ENCODE measurements at regions not wholly inside any gene's neighbourhood (a gene's known extent, or its start where the extent isn't known, plus 50 kb on each side); places are given as distances from the start of the nearest gene placed in this dataset.

DNA sequence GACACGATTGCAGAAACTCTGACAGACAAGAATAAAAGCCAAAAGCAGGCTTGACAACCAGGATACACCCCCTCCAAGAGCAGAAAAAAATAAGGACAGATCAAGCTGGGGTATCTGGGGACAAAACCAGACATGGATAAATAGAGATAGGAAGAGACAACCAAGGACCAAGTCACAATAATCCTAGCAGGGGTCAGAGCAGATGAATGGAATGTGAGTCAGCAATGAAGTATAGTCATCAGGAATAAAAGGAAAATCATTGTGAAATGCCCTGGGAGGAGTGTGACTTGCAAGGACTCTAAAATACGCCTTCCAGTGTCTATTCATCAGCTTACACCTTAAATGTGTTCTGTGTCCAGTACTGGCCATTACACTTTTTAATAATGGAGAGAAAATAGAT is 206.8 kb downstream of the CAAP1 start:
- no peak overlapping the region for H3K4me3 Mint-ChIP-seq (ENCODE audit: unreplicated experiment)
- peaks cover 14% of the 10 kb centered on the region for H3K4me1 Mint-ChIP-seq (ENCODE audit: low read depth, unreplicated experiment)
- no peaks in the 10 kb centered on the region for H3K4me1 ChIP-seq (ENCODE audit: insufficient read depth, low read length)
- no peak for FAIRE-seq
- no peak overlapping the region for H3K4me3 ChIP-seq (ENCODE audit: insufficient read depth, low read depth, low read length)
- no peak for DNase-seq (ENCODE audit: low read depth)
- H3K36me3 Mint-ChIP-seq (ENCODE audit: low read depth, unreplicated experiment) = no peaks in the 10 kb centered on the region
- H3K79me2 ChIP-seq (ENCODE audit: insufficient read depth, low read length) = no peaks in the 10 kb centered on the region
- no peak overlapping the region for H2AFZ ChIP-seq (ENCODE audit: low read depth, low read length)
- no peak overlapping the region for H3K27ac ChIP-seq (ENCODE audit: low read depth, low read length)
- TF ChIP-seq EZH2 (IDR thresholded peaks at IDR 0.05; ENCODE audit: insufficient read depth, low read length) (no peak), CTCF (IDR thresholded peaks at IDR 0.05; ENCODE audit: insufficient read depth, low read depth, low read length) (no peak)
- no peaks in the 10 kb centered on the region for H3K9me3 ChIP-seq (ENCODE audit: insufficient read depth, low read depth, low read length)
- no peak overlapping the region for H3K9ac ChIP-seq (ENCODE audit: low read length)
- no peaks in the 10 kb centered on the region for H4K20me1 ChIP-seq (ENCODE audit: insufficient read depth, low read length)
- H3K27ac Mint-ChIP-seq (ENCODE audit: unreplicated experiment) = no peak overlapping the region
- no peaks in the 10 kb centered on the region for H3K27me3 Mint-ChIP-seq (ENCODE audit: low read depth, unreplicated experiment)
- no peaks in the 10 kb centered on the region for H3K27me3 ChIP-seq (ENCODE audit: insufficient read depth, low read length)
- no peak overlapping the region for H3K4me2 ChIP-seq (ENCODE audit: low read length)
- no peaks in the 10 kb centered on the region for H3K36me3 ChIP-seq (ENCODE audit: insufficient read depth, low read length)
- no peaks in the 10 kb centered on the region for H3K9me3 Mint-ChIP-seq (ENCODE audit: unreplicated experiment)

- Histone ChIP-seq H3K79me2 (ENCODE audit: insufficient read depth, low read length) (no peaks in the 10 kb centered on the region), H3K27me3 (ENCODE audit: insufficient read depth, low read length) (no peaks in the 10 kb centered on the region), H3K36me3 (ENCODE audit: insufficient read depth, low read length) (no peaks in the 10 kb centered on the region), H3K9ac (ENCODE audit: low read length) (no peak overlapping the region), H2AFZ (ENCODE audit: low read depth, low read length) (no peak overlapping the region), H3K27ac (ENCODE audit: low read depth, low read length) (no peak overlapping the region), H3K4me3 (ENCODE audit: insufficient read depth, low read depth, low read length) (no peak overlapping the region), H3K4me1 (ENCODE audit: insufficient read depth, low read length) (no peaks in the 10 kb centered on the region), H3K9me3 (ENCODE audit: insufficient read depth, low read depth, low read length) (no peaks in the 10 kb centered on the region), H4K20me1 (ENCODE audit: insufficient read depth, low read length) (no peaks in the 10 kb centered on the region), H3K4me2 (ENCODE audit: low read length) (no peak overlapping the region)
- Mint-ChIP-seq H3K27me3 (ENCODE audit: low read depth, unreplicated experiment) (no peaks in the 10 kb centered on the region), H3K4me3 (ENCODE audit: unreplicated experiment) (no peak overlapping the region), H3K27ac (ENCODE audit: unreplicated experiment) (no peak overlapping the region), H3K9me3 (ENCODE audit: unreplicated experiment) (no peaks in the 10 kb centered on the region), H3K36me3 (ENCODE audit: low read depth, unreplicated experiment) (no peaks in the 10 kb centered on the region), H3K4me1 (ENCODE audit: low read depth, unreplicated experiment) (peaks cover 14% of the 10 kb centered on the region)
- no peak for TF ChIP-seq CTCF (IDR thresholded peaks at IDR 0.05; ENCODE audit: insufficient read depth, low read depth, low read length)
- no peak for TF ChIP-seq EZH2 (IDR thresholded peaks at IDR 0.05; ENCODE audit: insufficient read depth, low read length)
- no peak for FAIRE-seq
- DNase-seq (ENCODE audit: low read depth) = no peak
Measured at GRCh38 chr9:26684029-26684428, 208.6 kb downstream of the CAAP1 start.

- H3K4me3 Mint-ChIP-seq (ENCODE audit: unreplicated experiment) = no peak overlapping the region
- Histone ChIP-seq H3K36me3 (ENCODE audit: insufficient read depth, low read length) (no peaks in the 10 kb centered on the region), H4K20me1 (ENCODE audit: insufficient read depth, low read length) (no peaks in the 10 kb centered on the region), H3K27ac (ENCODE audit: low read depth, low read length) (no peak overlapping the region), H3K27me3 (ENCODE audit: insufficient read depth, low read length) (no peaks in the 10 kb centered on the region), H3K4me2 (ENCODE audit: low read length) (no peak overlapping the region), H3K4me1 (ENCODE audit: insufficient read depth, low read length) (no peaks in the 10 kb centered on the region), H2AFZ (ENCODE audit: low read depth, low read length) (no peak overlapping the region), H3K79me2 (ENCODE audit: insufficient read depth, low read length) (no peaks in the 10 kb centered on the region), H3K9me3 (ENCODE audit: insufficient read depth, low read depth, low read length) (no peaks in the 10 kb centered on the region), H3K9ac (ENCODE audit: low read length) (no peak overlapping the region), H3K4me3 (ENCODE audit: insufficient read depth, low read depth, low read length) (no peak overlapping the region)
- no peaks in the 10 kb centered on the region for H3K9me3 Mint-ChIP-seq (ENCODE audit: unreplicated experiment)
- H3K27ac Mint-ChIP-seq (ENCODE audit: unreplicated experiment) = no peak overlapping the region
- no peak for DNase-seq (ENCODE audit: low read depth)
- no peaks in the 10 kb centered on the region for H3K27me3 Mint-ChIP-seq (ENCODE audit: low read depth, unreplicated experiment)
- TF ChIP-seq CTCF (IDR thresholded peaks at IDR 0.05; ENCODE audit: insufficient read depth, low read depth, low read length) (no peak), EZH2 (IDR thresholded peaks at IDR 0.05; ENCODE audit: insufficient read depth, low read length) (no peak)
- H3K4me1 Mint-ChIP-seq (ENCODE audit: low read depth, unreplicated experiment) = peaks cover 18% of the 10 kb centered on the region
- H3K36me3 Mint-ChIP-seq (ENCODE audit: low read depth, unreplicated experiment) = no peaks in the 10 kb centered on the region
- no peak for FAIRE-seq
Measured at GRCh38 chr9:26682796-26683496, 209.7 kb downstream of the CAAP1 start.
